GF-D8 (cell line): ENCODE measurements at regions not wholly inside any gene's neighbourhood (a gene's known extent, or its start where the extent isn't known, plus 50 kb on each side); places are given as distances from the start of the nearest gene placed in this dataset.

Source experiments
- DNase-seq: peaks from one replicate; lab custom pipeline; 2025; lab: John Stamatoyannopoulos, UW

DNA sequence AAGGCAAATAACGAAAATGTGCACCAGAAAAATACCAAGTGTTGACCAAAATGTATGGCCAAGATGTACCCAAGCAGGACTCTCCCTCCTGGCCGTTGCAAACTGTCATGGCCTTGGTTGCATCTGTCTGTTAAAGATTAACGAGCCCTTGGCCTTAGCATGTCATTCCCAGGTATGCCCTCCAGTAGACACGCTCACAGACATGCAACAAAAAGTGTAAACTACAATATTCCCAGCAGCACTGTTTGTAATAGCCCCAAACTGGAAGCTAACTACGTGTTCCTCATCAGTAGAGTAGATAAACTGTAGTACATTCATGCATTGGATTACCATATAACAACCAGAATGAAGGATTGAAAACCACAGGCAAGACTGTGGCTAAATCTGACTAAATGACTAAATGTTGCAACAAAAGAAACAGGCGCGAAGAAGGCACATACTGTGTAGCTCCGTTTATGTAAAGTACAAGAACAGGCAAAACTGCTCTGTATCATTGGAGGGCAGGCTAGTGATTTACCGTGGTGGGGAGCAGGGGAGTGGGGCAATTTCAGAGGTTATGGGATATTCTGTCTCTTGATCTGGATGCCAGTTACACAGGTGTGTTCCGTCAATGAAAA lies 232.8 kb upstream of the DIO3 start:
- no peak for DNase-seq

DNA sequence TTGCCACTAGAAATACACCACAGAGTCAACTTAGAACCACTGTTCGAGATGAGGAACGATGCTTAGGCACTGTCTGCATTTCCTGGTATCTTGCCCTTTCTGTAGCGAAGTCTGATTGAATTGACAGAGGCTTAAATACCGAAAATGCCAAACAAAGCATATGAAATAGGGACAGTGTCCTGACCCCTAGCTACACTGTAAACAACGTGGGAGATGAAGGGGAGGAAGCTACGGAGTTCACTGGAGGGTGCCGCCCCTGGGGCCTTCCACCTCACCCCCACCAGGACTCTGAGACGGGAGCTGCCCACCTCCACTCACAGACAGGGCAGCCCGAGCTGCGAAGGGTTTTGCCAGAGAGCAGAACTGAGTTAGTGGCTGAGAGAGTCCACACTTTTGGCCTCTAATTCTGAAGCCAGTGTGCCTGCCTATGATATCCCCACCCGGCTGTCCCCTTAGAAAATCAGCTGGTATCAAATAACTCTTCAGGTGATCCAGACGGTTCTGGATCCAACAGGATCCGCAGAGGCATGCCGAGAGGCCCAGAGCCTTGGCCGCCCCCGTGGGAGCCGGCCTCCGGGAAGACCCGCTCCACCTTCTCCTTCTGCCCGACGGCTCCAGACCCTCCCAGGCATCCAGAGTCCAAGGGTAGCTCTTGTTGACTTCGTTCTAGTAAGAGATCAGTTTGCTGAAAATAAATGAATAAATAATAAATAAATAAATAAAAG lies 230.7 kb upstream of the DIO3 start:
- DNase-seq, result no peak

DNA sequence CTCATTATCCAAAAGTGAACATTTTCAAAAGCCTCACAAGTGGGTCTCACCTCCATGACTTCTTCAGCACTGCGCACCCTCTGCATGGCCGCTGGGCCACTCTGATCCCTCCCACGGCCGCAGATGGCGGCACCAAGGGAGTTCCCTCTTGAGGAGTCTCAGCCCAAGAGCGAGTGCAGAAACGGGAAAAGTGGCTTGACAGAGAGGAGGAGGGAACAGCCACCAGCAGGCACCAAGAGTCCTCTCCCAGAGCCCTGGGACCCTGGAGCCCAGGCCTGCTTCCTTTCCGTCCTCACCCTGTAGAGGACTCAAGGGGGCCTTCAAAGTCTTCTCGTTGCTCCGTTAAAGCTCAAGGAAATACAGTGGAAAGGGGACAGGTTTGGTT lies 230.2 kb upstream of the DIO3 start:
- DNase-seq, result no peak

DNA sequence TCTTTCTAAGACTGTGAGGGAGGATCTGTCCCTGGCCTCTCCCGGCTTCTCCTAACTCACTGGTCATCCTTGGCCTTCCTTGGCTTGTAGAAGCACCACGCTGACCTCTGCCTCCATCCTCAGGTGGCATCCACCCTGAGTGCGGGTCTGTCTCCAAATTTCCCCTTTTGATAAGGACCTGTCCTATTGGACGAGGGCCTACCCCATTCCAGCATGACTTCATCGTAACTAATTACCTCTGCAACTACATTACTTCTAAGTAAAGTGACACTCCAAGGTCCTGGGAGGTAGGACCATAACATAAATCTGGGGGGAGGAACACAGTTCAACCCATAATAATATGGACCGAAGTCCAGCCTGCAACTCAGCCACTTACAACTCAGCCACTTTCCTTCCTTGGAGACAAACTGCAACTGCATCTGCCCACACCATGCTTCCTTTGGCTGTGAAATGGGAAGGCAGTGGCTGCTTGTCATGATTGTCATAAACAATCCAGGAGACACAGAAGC lies 229.6 kb upstream of the DIO3 start:
- no peak for DNase-seq

DNA sequence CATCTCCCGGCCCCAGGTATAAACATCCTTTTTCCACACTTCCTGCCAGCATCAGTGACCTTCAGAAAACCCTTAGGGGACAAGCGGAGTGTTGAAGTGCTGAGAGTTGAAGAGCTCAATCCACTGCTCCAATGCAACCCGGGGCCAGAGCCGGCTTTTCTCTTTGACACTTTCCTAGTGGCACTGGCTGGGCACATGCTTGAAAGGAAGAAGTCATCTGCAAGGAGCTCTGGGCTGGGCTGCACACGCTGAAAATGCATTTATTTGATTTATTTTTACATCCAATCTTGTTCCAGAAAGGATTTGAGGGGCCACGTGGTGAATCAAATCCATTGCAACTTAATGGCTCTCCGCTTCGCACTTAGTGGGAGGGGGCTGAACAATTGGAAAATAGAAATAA lies 229.0 kb upstream of the DIO3 start:
- DNase-seq, result no peak

DNA sequence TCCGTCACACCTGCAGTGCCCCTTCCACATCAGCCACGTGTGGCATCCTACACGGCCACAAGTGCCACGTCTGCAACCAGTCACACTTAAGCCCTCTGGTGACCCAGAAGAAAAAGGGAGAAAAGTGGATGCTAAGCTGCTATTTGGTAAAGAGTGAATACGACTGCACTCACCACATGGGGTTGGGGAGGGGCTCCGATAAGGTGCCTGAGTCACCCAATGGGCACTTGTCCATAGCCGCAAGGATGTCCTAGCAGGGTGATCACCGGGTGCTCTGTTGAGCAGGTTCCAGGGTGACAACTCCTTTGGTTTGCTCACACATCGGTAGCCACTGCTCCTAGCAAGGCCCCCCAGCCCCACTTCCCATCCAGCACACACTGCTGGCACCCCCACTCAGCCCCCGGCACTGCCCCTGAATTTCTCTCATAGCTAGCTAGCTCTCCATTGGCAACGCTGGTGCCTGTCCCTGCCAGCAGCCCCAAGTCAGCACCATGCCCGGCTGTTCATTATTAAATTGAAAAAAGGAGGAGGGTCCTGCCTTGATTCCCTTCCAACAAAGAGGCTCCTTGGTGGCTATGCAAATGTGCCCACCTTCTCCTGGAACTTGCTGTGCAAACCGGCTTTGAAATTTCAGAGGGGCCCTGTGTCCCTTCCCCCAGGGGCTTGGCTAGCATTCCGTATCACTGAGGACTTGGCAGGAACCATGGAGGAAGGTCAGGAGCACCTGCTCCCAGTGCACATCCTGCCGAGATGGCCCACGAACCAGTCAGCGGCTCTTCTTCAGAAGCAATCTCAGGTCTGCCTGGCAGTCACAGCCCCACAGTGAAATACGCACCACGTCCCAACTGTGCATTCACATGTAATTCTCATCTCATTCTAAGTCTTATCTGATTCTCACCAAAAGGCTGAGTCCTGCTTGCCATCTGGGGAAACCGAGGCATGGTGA lies 227.7 kb upstream of the DIO3 start:
- DNase-seq, result no peak

DNA sequence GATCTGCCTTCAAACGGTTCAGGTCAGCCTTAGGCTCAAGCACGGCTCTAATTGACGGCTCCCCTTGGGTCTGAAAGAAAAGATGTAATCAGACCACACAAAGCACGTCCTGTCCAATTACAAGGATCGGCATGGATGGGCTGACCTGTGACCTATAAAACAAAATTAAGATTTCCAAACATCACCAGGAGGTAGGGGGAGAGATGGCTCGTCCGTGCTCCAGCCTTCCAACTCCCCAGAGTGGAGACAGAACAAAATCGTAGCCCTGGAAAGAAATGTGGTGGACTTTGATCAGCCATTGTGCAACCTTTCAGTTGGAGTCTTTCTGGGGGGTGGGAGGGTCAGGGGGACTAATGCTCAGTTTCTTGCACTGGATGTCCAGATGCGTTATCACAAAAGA lies 226.6 kb upstream of the DIO3 start:
- DNase-seq, result no peak

DNA sequence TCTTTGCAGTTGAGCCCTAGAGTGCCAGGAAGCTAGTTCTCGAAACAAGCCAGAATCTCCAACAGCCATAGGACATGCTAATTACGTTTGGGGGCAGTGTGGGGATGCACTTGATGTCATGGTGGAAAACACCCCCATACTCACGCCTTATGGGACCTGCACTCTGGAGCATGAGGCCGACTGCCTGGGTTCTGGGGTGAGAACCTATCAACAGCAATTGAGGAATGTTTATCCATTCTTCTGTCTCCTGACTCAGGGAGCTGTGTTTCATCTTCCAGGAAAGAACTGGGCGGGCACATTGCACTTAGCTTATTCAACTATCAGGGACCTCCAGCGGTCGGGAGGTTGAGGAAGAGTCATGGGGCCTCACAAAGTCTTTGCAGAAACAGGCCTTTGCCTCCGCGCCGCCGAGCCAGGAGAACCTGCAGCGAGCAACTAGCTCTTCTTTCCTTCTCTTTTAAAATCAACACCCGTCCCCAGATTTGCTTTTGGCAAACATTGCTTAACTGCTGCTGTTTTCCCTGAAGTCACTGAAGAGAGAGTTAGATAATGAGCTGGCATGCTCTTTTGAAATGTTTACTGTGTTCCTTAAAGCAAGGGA lies 226.1 kb upstream of the DIO3 start:
- no peak for DNase-seq

DNA sequence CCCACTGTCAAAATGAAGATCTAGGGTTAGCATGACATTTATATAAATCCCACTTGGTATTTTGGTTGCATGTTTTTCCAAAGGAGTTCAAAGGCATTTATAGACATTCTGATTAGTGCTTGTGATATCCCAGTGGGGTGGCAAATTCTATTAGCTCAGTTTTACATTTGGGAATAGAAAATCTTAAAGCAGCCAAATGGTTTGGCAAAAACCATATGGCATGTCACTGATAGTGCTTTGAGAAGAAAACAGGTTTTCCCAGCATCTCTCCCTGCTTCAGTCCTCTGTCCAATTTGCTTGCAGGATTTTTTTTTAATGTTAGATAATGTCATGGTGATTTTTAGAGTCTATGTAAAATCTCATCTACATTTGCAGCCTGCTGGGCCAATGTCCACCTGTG lies 225.1 kb upstream of the DIO3 start:
- DNase-seq, result no peak

DNA sequence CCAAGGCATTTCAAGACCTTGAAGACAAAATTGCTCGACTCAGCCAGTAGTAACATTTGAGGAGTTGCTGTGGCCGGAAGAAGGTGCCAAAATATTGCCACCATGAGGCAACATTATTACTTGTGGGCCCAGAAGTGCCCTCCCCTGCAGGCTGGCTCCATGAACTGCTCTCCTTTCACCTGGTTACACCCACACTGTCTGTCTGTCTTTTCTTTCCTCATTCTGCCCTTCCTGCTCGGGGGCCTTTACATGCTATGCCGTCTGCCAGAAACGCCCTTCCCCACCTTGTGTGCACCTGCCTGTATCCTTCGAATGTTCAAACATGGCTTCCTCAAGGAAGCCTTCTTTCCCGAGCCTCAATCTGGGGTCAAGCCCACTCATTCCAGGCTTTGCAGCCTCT lies 224.2 kb upstream of the DIO3 start:
- no peak for DNase-seq

DNA sequence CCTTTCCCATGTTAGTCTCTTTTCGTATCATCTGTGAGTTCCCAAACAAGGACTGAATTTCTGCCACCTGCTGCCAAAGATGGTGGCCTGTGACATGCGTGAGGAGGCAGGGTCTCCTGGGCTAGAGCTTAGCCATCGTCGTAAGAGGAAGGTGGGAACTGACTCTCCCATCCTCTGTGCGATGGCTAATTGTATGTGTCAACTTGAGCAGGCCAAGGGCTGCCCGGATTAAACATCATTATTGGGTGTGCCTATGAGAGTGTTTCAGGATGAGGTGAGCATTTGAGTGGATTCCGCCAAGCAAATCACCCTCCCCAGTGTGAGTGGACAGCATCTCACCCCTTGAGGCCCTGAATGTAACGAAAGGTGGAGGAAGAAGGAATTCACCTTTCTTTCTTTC lies 220.7 kb upstream of the DIO3 start:
- DNase-seq, result no peak

DNA sequence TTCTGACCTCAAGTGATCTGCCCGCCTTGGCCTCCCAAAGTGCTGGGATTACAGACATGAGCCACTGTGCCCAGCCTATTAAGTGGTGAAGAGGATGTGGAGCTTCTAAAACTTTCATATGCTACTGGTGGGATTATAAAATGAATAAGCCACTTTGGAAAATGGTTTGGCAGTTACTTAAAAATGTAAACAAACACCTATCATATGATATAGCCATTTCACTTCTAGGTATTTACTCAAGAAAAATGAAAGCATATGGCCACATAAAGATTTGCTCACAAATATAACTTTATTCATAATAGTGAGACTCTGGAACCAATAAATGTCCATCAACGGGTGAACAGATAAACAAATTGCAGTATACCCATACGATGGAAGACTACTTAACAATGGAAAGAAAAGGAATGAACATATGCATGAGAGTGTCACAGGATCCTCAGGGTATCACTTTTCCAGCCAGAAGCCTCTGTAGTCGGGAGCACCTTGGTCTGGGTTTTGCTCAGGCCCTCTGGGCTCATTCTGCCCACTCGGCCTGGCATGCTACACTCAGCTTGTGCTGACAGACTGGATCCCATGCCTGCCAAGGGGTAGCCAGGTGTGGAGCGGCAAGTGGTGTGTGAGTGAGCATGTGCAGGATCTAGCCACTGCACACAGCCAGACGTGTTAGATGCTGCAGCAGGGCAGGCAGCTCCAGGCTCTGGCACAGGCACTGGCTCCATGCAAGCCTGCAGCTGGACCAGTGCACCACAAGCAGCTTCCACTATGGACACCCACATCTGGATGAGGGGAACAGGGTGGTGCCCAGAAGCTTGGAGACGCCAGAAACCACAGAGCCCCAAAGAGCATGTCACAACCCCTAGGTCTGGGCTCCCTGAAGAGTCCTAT lies 213.2 kb upstream of the DIO3 start:
- DNase-seq, result no peak

DNA sequence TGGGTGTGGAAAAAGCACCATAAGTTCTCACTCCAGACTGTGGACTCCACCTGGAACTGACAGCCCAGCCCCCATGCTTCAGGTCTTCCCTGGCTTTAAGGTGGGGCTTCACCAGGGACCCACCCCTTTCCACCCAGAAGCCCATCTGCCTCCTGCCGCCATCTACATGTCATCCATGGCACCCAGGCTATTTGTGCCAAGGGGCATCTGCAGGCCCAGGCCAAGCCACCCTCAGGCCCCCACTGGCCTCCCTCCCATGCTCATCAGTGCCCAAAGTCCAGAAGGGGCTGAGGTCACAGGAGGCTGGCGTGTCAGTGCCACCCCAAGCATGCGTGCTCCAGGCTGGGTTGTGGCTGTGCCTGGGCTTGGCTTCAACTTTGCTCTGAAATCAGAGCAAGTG lies 212.2 kb upstream of the DIO3 start:
- no peak for DNase-seq

DNA sequence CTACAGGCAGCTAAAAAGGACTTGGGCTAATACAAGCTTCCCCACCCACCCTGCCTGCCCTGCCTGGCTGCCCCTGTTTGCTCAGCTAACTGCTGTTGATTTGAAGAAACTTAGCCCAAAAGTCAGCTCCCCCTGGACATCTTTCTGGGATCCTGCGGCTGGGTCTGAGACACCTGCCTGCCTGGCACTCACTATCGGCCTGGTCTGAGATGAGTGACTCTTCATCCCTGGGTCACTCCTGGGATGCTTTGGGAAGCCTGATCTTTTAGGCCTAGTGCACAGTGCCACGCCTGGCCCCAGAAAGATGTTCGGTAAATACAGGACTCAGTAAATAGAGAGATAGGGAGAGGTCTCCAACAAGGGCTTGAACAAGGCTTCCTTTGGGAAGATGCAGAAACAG lies 211.3 kb upstream of the DIO3 start:
- no peak for DNase-seq

DNA sequence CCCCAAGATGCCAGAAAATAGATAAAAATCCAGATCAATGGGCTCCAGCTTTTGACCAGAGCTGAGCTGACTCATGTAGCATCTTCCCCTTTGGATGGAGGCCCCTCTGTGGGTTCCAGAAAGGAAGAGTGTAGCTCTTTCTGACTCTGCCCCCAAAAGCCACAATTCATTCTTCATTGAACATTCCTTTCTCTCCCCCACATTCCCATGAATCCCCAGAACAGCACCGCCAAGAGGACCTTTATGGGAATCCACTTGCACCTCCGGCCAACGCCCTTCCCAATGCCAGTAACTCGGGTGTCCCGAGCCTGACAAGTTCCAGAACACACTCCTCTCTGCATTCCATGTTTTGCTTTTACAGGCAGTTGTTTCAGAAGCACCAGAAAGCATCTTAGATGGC lies 210.6 kb upstream of the DIO3 start:
- DNase-seq, result no peak

DNA sequence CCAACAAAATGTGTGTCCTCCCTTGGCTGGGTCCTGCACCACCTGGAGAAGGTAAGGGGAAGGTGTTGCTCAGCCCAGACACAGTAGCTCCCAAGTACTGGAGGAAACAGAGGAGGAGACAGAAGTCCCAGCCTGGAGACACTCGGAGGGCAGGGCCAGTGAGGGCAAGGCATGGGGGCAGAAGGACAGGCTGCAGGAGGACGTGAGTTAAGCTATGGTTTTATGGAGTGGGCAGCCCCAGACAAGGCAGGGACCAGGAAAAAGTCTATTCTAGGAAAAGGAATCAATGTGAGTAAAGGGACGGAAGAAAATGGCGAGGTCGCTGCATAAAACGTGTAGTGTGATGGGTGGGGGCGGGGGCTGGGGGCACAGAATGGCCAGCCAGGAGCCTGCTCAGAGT lies 210.1 kb upstream of the DIO3 start:
- no peak for DNase-seq

DNA sequence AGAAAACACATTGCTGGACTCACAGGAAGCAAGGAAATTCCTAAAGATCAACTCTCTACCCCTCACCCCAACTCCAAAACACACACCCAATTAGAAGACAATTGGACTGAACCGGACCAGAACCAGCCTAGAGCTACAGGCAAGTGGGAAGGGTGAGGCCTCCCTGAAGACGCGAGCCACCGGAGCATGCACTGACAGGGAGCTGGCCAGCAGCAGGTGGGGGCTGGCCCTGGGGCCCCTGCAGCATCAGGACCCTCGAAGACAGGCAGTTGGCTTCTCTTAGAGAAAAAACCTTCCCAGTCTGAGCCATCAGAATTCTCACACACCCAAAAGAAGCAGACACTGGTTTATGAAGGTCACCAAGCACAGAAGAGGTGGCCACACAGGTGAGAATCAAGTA lies 209.5 kb upstream of the DIO3 start:
- DNase-seq, result no peak

DNA sequence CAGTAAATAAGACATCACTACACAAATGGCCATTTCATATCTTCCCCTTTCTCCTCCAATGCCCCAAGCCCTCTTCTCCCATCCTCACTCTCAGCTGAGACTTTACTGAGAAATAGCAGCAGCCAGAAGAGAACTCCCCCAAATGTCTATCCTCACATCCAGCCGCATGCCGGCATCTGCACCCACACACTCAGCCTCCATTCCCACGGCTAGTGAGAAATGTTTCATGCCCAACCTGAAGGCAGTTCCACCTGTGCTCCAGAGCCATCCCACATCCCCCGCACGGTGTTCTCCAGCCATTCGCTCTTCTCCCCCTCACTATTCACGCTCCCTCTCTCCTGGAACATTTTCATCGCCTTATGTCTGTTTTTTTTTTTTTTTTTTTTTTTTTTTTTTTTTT lies 208.7 kb upstream of the DIO3 start:
- DNase-seq, result no peak

DNA sequence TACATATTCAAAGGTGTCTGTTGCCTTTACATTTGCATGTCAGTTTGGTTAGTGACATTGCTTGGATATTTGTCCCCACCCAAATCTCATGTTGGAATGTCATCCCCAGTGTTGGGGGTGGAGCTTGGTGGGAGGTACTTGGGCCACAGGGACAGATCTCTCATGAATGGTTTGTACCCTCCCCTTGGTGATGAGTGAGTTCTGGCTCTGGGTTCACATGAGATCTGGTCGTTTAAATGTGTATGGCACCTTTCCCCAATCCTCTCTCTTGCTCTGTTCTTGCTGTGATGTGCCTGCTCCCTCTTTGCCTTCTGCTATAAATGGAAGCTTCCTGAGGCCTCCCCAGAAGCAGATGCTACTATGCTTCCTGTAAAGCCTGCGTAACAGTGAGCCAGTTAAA lies 207.9 kb upstream of the DIO3 start:
- no peak for DNase-seq

DNA sequence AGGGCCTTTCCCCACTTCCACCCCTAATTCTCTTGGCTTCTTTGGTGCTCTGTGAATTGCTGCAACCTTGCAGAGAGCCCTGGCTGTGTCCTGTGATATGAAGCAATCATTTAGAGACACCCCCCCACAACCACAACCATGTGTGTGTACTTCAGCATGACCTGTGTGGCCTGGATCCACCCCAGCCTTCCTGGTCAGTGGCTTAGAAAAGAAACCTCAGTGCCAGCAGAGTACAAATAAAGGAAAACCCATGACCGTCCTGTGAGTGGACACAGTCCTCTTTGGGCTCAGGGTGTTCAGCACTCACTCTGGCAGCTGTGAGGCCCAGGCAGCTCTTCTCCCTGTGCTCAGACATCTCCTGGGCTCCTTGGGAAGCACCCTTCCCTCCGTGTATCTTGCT lies 206.6 kb upstream of the DIO3 start:
- DNase-seq, result no peak

DNA sequence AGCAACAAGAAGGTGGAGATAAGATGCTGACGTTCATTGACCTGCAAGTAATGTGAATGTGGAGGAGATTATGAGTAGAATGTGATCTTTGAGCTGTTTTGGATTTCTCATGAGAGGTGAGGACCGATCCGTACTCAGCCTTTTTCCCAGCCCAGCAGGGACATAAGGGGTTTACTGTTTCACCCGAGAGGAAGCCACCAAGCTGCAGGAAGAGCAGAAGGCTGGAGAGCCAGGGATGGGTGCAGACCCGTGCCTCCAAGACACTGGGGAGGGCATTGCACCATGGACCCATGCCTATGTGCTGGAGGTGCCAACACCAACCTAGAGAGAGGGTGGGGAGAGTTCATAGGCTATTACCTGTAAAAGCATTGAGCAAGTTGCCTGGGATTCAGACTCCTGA lies 206.0 kb upstream of the DIO3 start:
- no peak for DNase-seq

DNA sequence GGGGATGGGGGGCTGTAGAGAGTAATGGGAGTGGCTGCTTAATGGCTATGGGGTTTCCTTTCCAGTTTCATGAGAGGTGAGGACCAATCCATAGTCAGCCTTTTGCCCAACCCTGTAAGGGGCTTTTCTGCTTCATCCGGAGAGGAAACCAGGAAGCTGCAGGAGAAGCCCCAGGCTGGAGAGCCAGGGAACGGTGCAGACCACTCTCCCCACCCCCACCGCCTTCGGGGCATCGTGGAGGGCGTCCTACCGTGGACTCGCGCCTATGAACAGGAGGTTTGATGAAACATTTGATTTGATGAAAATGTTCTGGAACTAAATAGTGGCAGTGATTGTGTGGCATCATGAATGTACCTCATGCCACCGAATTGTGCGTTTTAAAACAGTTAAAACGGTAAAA lies 204.3 kb upstream of the DIO3 start:
- no peak for DNase-seq
